ENCODE measurements at regions not wholly inside any gene's neighbourhood (a gene's known extent, or its start where the extent isn't known, plus 50 kb on each side); places are given as distances from the start of the nearest gene placed in this dataset.
A peak's percentile ranks its signal among the peaks of the same experiment; 100 is the strongest.

GRCh38 chr21:31609081-31609480, 50.4 kb upstream of the SOD1 start:
- no peak overlapping the region for H3K27ac ChIP-seq
- no peak for ATAC-seq (ENCODE audit: insufficient number of reproducible peaks, low FRiP score, low read depth)
- H3K4me3 ChIP-seq: no peak overlapping the region
- no peaks in the 10 kb centered on the region for H3K27me3 ChIP-seq (replicated peaks; ENCODE audit: insufficient read depth)
- H3K9me3 ChIP-seq: no peaks in the 10 kb centered on the region
- no peaks in the 10 kb centered on the region for H3K4me1 ChIP-seq (ENCODE audit: control insufficient read depth in 1 of 2, low read depth in 2 of 2)
- no peak for DNase-seq (ENCODE audit: low spot score)
- no peaks in the 10 kb centered on the region for H3K36me3 ChIP-seq
- TF ChIP-seq CTCF (IDR thresholded peaks at IDR 0.05): no peak

- ATAC-seq (ENCODE audit: insufficient number of reproducible peaks, low FRiP score, low read depth) (no peak), DNase-seq (ENCODE audit: low spot score) (no peak)
- no peak for TF ChIP-seq CTCF (IDR thresholded peaks at IDR 0.05)
- no peak overlapping the region for H3K4me3 ChIP-seq
- no peaks in the 10 kb centered on the region for H3K4me1 ChIP-seq (ENCODE audit: control insufficient read depth in 1 of 2, low read depth in 2 of 2)
- no peaks in the 10 kb centered on the region for H3K27me3 ChIP-seq (replicated peaks; ENCODE audit: insufficient read depth)
- no peak overlapping the region for H3K27ac ChIP-seq
- no peaks in the 10 kb centered on the region for H3K9me3 ChIP-seq
- H3K36me3 ChIP-seq: no peaks in the 10 kb centered on the region
Observed at GRCh38 chr21:31607791-31608190, 51.7 kb upstream of the SOD1 start.

- no peaks in the 10 kb centered on the region for H3K4me1 ChIP-seq (ENCODE audit: control insufficient read depth in 1 of 2, low read depth in 2 of 2)
- H3K27me3 ChIP-seq (replicated peaks; ENCODE audit: insufficient read depth): no peaks in the 10 kb centered on the region
- DNase-seq (ENCODE audit: low spot score) (no peak), ATAC-seq (ENCODE audit: insufficient number of reproducible peaks, low FRiP score, low read depth) (no peak)
- TF ChIP-seq CTCF (IDR thresholded peaks at IDR 0.05): no peak
- no peaks in the 10 kb centered on the region for H3K36me3 ChIP-seq
- H3K4me3 ChIP-seq: no peak overlapping the region
- no peaks in the 10 kb centered on the region for H3K9me3 ChIP-seq
- no peak overlapping the region for H3K27ac ChIP-seq
Observed at GRCh38 chr21:31606081-31606874, 53.2 kb upstream of the SOD1 start.

GRCh38 chr21:31604591-31605190, 54.8 kb upstream of the SOD1 start:
- no peak overlapping the region for H3K4me3 ChIP-seq
- H3K27ac ChIP-seq: no peak overlapping the region
- no peaks in the 10 kb centered on the region for H3K9me3 ChIP-seq
- no peak for DNase-seq (ENCODE audit: low spot score)
- no peaks in the 10 kb centered on the region for H3K27me3 ChIP-seq (replicated peaks; ENCODE audit: insufficient read depth)
- H3K36me3 ChIP-seq: no peaks in the 10 kb centered on the region
- peak; percentile 67 for TF ChIP-seq CTCF (IDR thresholded peaks at IDR 0.05)
- ATAC-seq (ENCODE audit: insufficient number of reproducible peaks, low FRiP score, low read depth): no peak
- H3K4me1 ChIP-seq (ENCODE audit: control insufficient read depth in 1 of 2, low read depth in 2 of 2): no peaks in the 10 kb centered on the region

- TF ChIP-seq CTCF (IDR thresholded peaks at IDR 0.05): no peak
- Histone ChIP-seq H3K27me3 (replicated peaks; ENCODE audit: insufficient read depth) (no peaks in the 10 kb centered on the region), H3K4me1 (ENCODE audit: control insufficient read depth in 1 of 2, low read depth in 2 of 2) (no peaks in the 10 kb centered on the region), H3K9me3 (no peaks in the 10 kb centered on the region), H3K36me3 (no peaks in the 10 kb centered on the region), H3K27ac (no peak overlapping the region), H3K4me3 (no peak overlapping the region)
- no peak for ATAC-seq (ENCODE audit: insufficient number of reproducible peaks, low FRiP score, low read depth)
- no peak for DNase-seq (ENCODE audit: low spot score)
Observed at GRCh38 chr21:31599563-31599962, 59.9 kb upstream of the SOD1 start.

All from thoracic aorta (tissue), 2 donors.